ENCODE measurements at regions not wholly inside any gene's neighbourhood (a gene's known extent, or its start where the extent isn't known, plus 50 kb on each side); places are given as distances from the start of the nearest gene placed in this dataset.

GRCh38 chr6:120938164-120938875 is 396.0 kb downstream of the TBC1D32 start:
- TF ChIP-seq NR1H2 (CRISPR knock-in tag; IDR thresholded peaks at IDR 0.05) (no peak), CTCF (IDR thresholded peaks at IDR 0.05) (no peak), IRF1 (CRISPR knock-in tag; IDR thresholded peaks at IDR 0.05) (no peak), ETV6 (CRISPR knock-in tag; IDR thresholded peaks at IDR 0.05) (no peak), CREM (CRISPR knock-in tag; IDR thresholded peaks at IDR 0.05) (no peak), HMGA2 (CRISPR knock-in tag; IDR thresholded peaks at IDR 0.05) (no peak), ZNF121 (CRISPR knock-in tag; IDR thresholded peaks at IDR 0.05) (no peak), RELA (CRISPR knock-in tag; IDR thresholded peaks at IDR 0.05; ENCODE audit: borderline replicate concordance) (no peak), SMAD3 (CRISPR knock-in tag; IDR thresholded peaks at IDR 0.05; ENCODE audit: borderline replicate concordance) (no peak), ATF1 (CRISPR knock-in tag; IDR thresholded peaks at IDR 0.05) (no peak)
- TF ChIP-seq, protein P1, sequence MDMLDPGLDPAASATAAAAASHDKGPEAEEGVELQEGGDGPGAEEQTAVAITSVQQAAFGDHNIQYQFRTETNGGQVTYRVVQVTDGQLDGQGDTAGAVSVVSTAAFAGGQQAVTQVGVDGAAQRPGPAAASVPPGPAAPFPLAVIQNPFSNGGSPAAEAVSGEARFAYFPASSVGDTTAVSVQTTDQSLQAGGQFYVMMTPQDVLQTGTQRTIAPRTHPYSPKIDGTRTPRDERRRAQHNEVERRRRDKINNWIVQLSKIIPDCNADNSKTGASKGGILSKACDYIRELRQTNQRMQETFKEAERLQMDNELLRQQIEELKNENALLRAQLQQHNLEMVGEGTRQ (CRISPR knock-in tag; IDR thresholded peaks at IDR 0.05): no peak
- TF ChIP-seq, protein P2, sequence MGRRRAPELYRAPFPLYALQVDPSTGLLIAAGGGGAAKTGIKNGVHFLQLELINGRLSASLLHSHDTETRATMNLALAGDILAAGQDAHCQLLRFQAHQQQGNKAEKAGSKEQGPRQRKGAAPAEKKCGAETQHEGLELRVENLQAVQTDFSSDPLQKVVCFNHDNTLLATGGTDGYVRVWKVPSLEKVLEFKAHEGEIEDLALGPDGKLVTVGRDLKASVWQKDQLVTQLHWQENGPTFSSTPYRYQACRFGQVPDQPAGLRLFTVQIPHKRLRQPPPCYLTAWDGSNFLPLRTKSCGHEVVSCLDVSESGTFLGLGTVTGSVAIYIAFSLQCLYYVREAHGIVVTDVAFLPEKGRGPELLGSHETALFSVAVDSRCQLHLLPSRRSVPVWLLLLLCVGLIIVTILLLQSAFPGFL (CRISPR knock-in tag; IDR thresholded peaks at IDR 0.05; ENCODE audit: borderline replicate concordance): no peak
- TF ChIP-seq, protein P3, sequence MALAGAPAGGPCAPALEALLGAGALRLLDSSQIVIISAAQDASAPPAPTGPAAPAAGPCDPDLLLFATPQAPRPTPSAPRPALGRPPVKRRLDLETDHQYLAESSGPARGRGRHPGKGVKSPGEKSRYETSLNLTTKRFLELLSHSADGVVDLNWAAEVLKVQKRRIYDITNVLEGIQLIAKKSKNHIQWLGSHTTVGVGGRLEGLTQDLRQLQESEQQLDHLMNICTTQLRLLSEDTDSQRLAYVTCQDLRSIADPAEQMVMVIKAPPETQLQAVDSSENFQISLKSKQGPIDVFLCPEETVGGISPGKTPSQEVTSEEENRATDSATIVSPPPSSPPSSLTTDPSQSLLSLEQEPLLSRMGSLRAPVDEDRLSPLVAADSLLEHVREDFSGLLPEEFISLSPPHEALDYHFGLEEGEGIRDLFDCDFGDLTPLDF (CRISPR knock-in tag; IDR thresholded peaks at IDR 0.05): no peak
